SK-N-MC (cell line): ENCODE measurements at regions not wholly inside any gene's neighbourhood (a gene's known extent, or its start where the extent isn't known, plus 50 kb on each side); places are given as distances from the start of the nearest gene placed in this dataset.
"Not testable (repeated sequence)": the region's sequence is repeated elsewhere in the genome, so short reads cannot be mapped to it uniquely, and the experiment has no call there.

Experiments used
- DNase-seq: peaks from one replicate; pipeline ENCODE4 v3.0.0-alpha.2; 2011; ENCODE audit warnings: low read depth, low spot score
- H3K27ac ChIP-seq: fragments of 200-600 bp; sonication (generic); 2 replicates; pipeline ENCODE4 v1.5.1; 2016; ENCODE audit warnings: mixed run types
- H3K36me3 ChIP-seq: fragments of 200-600 bp; sonication (generic); 2 replicates; pipeline ENCODE4 v1.6.1; 2017; ENCODE audit warnings: antibody characterized with exemption, low read length, mixed read lengths; ENCODE audit not compliant: insufficient read depth
- H3K4me3 ChIP-seq: fragments of 200-600 bp; sonication (generic); 2 replicates; pipeline ENCODE4 v1.5.1; 2016
- H3K9ac ChIP-seq: fragments of 200-600 bp; sonication (generic); 2 replicates; pipeline ENCODE4 v1.8.0; 2017; ENCODE audit warnings: mixed run types, mixed read lengths; ENCODE audit not compliant: insufficient read length
- H3K9me3 ChIP-seq: fragments of 200-600 bp; sonication (generic); 2 replicates; pipeline ENCODE4 v1.6.1; 2017; ENCODE audit warnings: low read depth, mild to moderate bottlenecking, antibody characterized with exemption, low read length, moderate library complexity, mixed read lengths
- EZH2 ChIP-seq: fragments of 200-600 bp; sonication (generic); IDR thresholded peaks from one replicate; pipeline ENCODE4 v1.6.1; 2017; ENCODE audit warnings: antibody characterized with exemption
- FOXP2 ChIP-seq: optimal IDR thresholded peaks from 2 replicates; pipeline ENCODE3; 2011; ENCODE audit warnings: mild to moderate bottlenecking, moderate library complexity; ENCODE audit not compliant: insufficient read depth; ENCODE audit errors: extremely low read length, control extremely low read depth
- POLR2AphosphoS5 ChIP-seq: IDR thresholded peaks from 2 replicates; pipeline ENCODE4 v1.6.1; 2012; ENCODE audit warnings: mild to moderate bottlenecking, low read depth, low read length, borderline replicate concordance

DNA sequence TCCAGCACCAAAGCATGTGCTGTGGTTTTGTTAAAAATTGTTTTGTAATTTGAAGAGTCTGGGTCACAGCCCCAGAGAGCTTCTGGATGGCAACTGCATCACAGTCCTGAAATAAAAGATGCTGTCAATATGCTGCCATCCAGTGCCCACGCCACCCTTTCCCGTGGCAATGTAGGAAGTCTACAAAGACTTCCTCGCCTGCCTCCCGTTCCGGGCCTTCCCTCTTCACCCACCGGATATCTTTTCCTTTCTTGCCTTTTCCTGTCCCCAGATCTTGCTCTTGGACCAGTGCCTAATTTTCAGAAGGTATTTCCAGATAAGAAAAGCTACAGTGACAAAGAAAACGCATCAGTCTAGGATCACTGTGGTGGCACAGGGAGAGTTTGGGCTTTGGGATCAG is 85.3 kb upstream of the RNU6-1 start:
- Histone ChIP-seq H3K9ac (no peak overlapping the region), H3K36me3 (no peaks in the 10 kb centered on the region), H3K9me3 (no peaks in the 10 kb centered on the region), H3K27ac (no peak overlapping the region), H3K4me3 (no peak overlapping the region)
- no peak for TF ChIP-seq FOXP2
- no peak for TF ChIP-seq EZH2
- no peak for TF ChIP-seq POLR2AphosphoS5
- no peak for DNase-seq

DNA sequence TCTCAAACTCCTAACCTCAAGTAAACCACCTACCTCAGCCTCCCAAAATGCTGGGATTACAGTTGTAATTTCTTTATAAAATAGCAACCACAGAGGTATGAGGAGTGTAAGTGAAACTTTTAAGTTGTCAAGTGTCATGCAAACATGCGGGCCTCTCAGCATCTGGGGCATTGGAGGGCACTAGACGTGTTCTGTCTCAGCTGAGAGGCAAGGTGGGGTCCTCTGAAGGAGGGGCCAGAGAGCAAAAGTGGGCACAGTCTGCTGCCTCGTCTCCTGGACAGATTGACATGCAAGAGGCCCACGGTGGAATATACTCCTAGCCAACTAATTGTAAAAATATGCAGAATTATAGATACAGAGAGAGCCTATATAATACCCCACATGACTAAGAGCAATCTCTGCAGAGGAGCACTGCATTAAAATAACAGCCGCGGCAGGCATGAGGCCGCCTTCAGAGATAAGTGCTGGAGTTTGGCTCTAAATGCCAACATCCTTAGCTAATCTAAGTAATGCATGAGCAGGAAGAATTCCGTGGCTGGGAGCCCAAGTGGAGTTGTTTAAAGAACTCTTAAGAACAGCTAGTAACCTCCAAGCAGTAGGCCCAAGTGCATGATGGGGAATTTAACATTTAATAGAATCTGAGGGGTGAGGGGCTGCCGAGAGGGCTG is 87.8 kb upstream of the RNU6-1 start:
- peak; percentile 76 for DNase-seq
- no peaks in the 10 kb centered on the region for H3K36me3 ChIP-seq
- H3K27ac ChIP-seq = peak overlapping the region; percentile 96
- H3K4me3 ChIP-seq = peak overlapping the region; percentile 27; the same call in 1 of the 2 replicates
- TF ChIP-seq POLR2AphosphoS5 (no peak), EZH2 (no peak), FOXP2 (no peak)
- no peak overlapping the region for H3K9ac ChIP-seq
- no peaks in the 10 kb centered on the region for H3K9me3 ChIP-seq

DNA sequence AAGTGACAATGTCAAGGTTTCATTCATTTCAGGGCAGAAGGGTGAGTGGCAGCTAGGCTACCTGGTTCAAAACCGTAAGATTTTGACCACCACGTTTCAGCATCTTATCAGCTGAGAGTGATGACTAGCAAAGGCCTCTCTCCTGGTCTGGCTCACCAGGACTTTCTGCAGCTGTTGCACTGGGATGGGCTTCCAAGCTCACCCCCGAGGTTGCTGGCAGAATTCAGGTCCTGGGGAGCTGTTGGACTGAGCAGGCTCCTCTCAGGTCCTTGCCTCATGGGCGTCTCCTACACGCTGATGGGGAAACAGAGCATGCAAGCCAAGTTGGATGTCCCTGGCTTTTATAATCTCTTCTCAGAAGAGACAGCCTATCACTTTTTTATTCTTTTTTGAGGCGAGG is 88.8 kb upstream of the RNU6-1 start:
- Histone ChIP-seq H3K9ac (no peak overlapping the region), H3K9me3 (no peaks in the 10 kb centered on the region), H3K36me3 (no peaks in the 10 kb centered on the region), H3K27ac (peak overlapping the region; percentile 96; the same call in 1 of the 2 replicates), H3K4me3 (no peak overlapping the region)
- no peak for TF ChIP-seq FOXP2
- TF ChIP-seq EZH2 = no peak
- no peak for TF ChIP-seq POLR2AphosphoS5
- DNase-seq = no peak

DNA sequence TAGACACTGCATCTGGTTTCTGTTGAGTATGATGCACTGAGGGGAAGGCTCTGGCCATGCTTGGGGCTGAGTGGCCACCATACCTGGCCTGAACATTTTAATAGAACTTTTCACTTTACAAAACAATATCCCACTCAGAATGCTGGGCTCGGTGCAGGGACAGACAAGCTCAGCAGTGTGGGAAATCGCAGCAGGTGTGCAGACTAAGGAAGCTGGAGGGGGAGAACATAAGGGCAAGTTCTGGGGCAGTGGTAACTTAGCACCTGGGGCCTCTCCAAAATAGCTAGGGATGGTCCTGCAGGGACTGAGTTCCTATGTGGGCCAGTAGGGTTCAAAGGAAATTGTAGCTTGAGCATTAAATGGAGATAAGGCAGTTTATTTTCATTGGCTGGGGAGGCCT is 90.9 kb upstream of the RNU6-1 start:
- no peaks in the 10 kb centered on the region for H3K9me3 ChIP-seq
- no peak overlapping the region for H3K4me3 ChIP-seq
- TF ChIP-seq POLR2AphosphoS5 = no peak
- no peak for TF ChIP-seq FOXP2
- no peak for TF ChIP-seq EZH2
- no peak overlapping the region for H3K9ac ChIP-seq
- no peaks in the 10 kb centered on the region for H3K36me3 ChIP-seq
- H3K27ac ChIP-seq = no peak overlapping the region
- DNase-seq = no peak

DNA sequence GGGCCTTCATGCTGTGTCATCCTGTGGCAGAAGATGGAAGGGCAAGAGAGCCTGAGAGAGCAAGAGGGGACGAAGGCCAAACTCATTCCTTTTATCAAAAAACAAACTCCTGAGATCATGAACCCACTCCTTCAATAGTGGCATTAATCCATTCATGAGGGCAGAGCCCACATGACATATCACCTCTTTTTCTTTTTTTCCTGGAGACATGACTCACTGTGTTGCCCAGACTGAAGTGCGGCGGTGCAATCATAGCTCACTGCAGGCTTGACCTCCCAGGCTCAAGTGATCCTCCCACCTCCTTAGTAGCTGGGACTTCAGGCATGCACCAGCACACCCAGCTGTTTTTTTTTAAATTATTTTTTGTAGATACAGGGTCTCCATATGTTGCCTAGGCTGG is 92.0 kb upstream of the RNU6-1 start:
- TF ChIP-seq EZH2 (no peak), FOXP2 (no peak), POLR2AphosphoS5 (no peak)
- Histone ChIP-seq H3K9me3 (no peaks in the 10 kb centered on the region), H3K9ac (no peak overlapping the region), H3K4me3 (no peak overlapping the region), H3K36me3 (no peaks in the 10 kb centered on the region), H3K27ac (no peak overlapping the region)
- no peak for DNase-seq

DNA sequence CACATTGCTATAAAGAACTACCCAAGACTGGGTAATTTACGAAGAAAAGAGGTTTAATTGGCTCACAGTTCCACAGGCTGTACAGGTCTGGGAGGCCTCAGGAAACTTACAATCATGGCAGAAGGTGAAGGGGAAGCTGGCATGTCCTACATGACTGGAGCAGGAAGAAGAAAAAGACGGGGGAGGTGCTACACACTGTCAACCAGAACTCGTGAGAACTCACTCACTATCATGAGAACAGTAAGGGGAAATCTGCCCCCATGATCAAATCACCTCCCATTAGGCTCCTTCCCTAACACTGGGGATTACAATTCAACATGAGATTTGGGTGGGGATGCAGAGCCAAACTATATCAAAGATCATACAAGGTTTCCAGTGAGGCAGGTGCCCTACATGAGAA is 94.3 kb upstream of the RNU6-1 start:
- H3K27ac ChIP-seq, H3K4me3 ChIP-seq, H3K9me3 ChIP-seq, H3K9ac ChIP-seq, H3K36me3 ChIP-seq, DNase-seq: not testable (repeated sequence)

DNA sequence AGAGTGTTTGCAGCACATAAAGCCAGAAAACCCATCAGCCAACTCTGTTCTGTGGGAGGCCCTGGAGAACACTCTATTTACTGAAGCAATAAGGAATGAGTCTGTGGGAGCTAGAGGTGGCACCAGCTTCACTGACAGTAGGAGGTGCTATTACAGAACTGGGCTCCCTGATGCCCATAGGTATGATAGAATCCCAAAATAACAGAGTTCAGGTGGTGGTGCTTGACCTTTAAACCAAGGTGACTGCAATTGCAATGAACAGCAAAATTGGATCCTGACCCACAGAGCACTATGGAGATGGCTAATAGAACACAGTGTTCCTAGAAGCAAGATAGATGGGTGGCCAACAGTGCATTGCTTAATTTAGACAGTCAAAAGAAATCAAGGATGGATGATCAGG is 95.4 kb upstream of the RNU6-1 start:
- Histone ChIP-seq H3K4me3 (no peak overlapping the region), H3K9ac (no peak overlapping the region), H3K36me3 (no peaks in the 10 kb centered on the region), H3K27ac (no peak overlapping the region), H3K9me3 (no peaks in the 10 kb centered on the region)
- DNase-seq = no peak
- TF ChIP-seq FOXP2 = no peak
- TF ChIP-seq EZH2 = no peak
- TF ChIP-seq POLR2AphosphoS5 = no peak

DNA sequence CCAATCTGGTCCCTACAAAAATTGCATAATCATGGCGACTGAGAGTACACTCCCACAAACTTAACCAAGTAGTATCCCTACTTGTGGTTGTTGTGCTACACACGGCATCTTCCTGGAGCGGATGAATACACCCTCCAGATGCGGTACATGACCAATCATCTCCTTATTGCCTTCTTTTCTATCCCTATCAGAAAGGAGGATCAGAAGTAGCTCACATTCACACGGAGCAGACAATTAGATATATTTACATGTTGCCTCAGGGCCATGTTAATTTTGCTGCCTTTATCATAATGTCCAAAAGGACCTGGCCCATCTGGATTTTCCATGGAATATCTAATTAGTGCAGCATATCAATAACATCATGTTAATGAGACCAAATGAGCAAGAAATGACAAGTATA is 96.4 kb upstream of the RNU6-1 start:
- no peak overlapping the region for H3K27ac ChIP-seq
- TF ChIP-seq FOXP2 (no peak), POLR2AphosphoS5 (no peak), EZH2 (no peak)
- no peaks in the 10 kb centered on the region for H3K9me3 ChIP-seq
- H3K4me3 ChIP-seq = no peak overlapping the region
- H3K36me3 ChIP-seq = no peaks in the 10 kb centered on the region
- no peak overlapping the region for H3K9ac ChIP-seq
- DNase-seq = no peak

DNA sequence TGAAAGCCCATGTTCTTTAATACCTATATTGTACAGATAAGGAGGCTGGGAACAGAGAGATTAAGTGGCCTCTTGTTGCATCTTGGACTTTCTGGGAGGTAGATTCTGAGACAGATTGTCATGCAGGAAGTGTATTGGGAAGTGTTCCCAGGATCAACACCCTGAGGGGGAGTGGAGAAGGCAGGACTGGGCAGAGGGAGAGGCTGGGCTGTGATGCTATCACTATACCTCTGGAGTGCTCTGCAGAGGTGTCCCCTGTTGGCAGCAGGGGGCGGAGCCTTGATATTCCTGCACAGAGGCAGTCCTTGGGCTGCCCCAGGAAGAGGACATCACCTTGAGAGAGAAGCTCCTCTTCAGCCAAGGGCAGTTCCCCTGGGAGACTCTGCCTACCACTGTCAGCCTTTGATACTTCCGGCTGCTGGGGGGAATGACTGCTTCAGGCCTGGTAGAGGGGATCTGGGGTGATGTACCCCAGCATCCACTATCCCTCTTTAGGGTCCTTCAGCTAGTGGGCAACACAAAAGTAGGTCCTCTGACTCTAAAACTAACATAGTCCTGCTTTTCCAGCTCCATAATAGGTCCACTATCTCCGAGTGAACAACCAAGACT is 97.4 kb upstream of the RNU6-1 start:
- Histone ChIP-seq H3K4me3 (no peak overlapping the region), H3K9ac (no peak overlapping the region), H3K27ac (no peak overlapping the region), H3K36me3 (no peaks in the 10 kb centered on the region), H3K9me3 (no peaks in the 10 kb centered on the region)
- TF ChIP-seq POLR2AphosphoS5 (no peak), EZH2 (no peak), FOXP2 (no peak)
- DNase-seq = no peak

DNA sequence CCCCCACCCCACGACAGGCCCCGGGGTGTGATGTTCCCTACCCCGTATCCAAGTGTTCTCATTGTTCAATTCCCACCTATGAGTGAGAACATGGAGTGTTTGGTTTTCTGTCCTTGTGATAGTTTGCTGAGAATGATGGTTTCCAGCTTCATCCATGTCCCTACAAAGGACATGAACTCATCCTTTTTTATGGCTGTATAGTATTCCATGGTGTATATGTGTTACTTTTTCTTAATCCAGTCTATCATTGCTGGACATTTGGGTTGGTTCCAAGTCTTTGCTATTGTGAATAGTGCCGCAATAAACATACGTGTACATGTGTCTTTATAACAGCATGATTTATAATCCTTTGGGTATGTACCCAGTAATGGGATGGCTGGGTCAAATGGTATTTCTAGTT is 99.3 kb upstream of the RNU6-1 start:
- not testable (repeated sequence) for H3K4me3 ChIP-seq, DNase-seq, H3K9me3 ChIP-seq, H3K9ac ChIP-seq, H3K36me3 ChIP-seq, H3K27ac ChIP-seq

DNA sequence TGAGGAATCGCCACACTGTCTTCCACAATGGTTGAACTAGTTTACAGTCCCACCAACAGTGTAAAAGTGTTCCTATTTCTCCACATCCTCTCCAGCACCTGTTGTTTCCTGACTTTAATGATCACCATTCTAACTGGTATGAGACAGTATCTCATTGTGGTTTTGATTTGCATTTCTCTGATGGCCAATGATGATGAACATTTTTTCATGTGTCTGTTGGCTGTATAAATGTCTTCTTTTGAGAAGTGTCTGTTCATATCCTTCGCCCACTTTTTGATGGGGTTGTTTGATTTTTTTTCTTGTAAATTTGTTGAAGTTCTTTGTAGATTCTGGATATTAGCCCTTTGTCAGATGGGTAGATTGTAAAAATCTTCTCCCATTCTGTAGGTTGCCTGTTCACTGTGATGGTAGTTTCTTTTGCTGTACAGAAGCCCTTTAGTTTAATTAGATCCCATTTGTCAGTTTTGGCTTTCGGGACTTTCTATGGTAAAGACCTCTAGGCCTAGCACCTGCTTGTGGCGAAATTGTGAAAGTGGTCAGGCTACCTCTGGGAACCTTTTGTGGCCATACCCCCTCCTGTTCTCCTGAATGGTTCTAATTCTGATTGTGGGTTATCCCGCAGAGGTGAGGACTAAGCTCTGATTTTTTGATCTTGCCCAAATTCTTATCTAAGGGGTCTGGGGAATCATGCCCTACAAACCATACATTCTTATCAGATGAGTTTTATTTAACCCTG is 99.9 kb upstream of the RNU6-1 start:
- H3K9me3 ChIP-seq, H3K27ac ChIP-seq, H3K36me3 ChIP-seq, DNase-seq, H3K9ac ChIP-seq, H3K4me3 ChIP-seq: not testable (repeated sequence)
